WERI-Rb-1 (cell line): ENCODE measurements at regions not wholly inside any gene's neighbourhood (a gene's known extent, or its start where the extent isn't known, plus 50 kb on each side); places are given as distances from the start of the nearest gene placed in this dataset.

Source experiments
- DNase-seq: peaks from one replicate; pipeline ENCODE4 v3.0.0-alpha.2; 2020
- H3K27ac ChIP-seq: fragments of 250-450 bp; sonication (Bioruptor Pico); 2 replicates; pipeline ENCODE4 v1.5.1; 2020; ENCODE audit warnings: mild to moderate bottlenecking, moderate library complexity
- H3K27me3 ChIP-seq: fragments of 250-450 bp; sonication (Bioruptor Pico); 2 replicates; pipeline ENCODE4 v1.5.1; 2021; ENCODE audit warnings: mild to moderate bottlenecking, low read depth, moderate library complexity; ENCODE audit not compliant: insufficient read depth, severe bottlenecking
- H3K36me3 ChIP-seq: fragments of 250-450 bp; sonication (Bioruptor Pico); 2 replicates; pipeline ENCODE4 v1.5.1; 2020; ENCODE audit warnings: mild to moderate bottlenecking, moderate library complexity
- H3K4me3 ChIP-seq: 2 replicates; pipeline ENCODE4 v1.5.1; 2011; ENCODE audit warnings: low read depth, mild to moderate bottlenecking, control low read depth, low read length
- H3K9me3 ChIP-seq: fragments of 250-450 bp; sonication (Bioruptor Pico); 2 replicates; pipeline ENCODE4 v1.5.1; 2021; ENCODE audit warnings: mild to moderate bottlenecking, moderate library complexity; ENCODE audit not compliant: severe bottlenecking
- TF ChIP-seq, protein P1 (sequence below): IDR thresholded peaks from 2 replicates; pipeline ENCODE4 v1.5.1; 2011; ENCODE audit warnings: low read depth, mild to moderate bottlenecking, control low read depth, inconsistent platforms, low read length

GRCh38 chrX:74090049-74090448 is 213.9 kb upstream of the ZCCHC13 start:
- no peak overlapping the region for H3K4me3 ChIP-seq
- H3K9me3 ChIP-seq: no peaks in the 10 kb centered on the region
- H3K36me3 ChIP-seq: no peaks in the 10 kb centered on the region
- no peaks in the 10 kb centered on the region for H3K27me3 ChIP-seq
- no peak overlapping the region for H3K27ac ChIP-seq
- TF ChIP-seq, protein P1, sequence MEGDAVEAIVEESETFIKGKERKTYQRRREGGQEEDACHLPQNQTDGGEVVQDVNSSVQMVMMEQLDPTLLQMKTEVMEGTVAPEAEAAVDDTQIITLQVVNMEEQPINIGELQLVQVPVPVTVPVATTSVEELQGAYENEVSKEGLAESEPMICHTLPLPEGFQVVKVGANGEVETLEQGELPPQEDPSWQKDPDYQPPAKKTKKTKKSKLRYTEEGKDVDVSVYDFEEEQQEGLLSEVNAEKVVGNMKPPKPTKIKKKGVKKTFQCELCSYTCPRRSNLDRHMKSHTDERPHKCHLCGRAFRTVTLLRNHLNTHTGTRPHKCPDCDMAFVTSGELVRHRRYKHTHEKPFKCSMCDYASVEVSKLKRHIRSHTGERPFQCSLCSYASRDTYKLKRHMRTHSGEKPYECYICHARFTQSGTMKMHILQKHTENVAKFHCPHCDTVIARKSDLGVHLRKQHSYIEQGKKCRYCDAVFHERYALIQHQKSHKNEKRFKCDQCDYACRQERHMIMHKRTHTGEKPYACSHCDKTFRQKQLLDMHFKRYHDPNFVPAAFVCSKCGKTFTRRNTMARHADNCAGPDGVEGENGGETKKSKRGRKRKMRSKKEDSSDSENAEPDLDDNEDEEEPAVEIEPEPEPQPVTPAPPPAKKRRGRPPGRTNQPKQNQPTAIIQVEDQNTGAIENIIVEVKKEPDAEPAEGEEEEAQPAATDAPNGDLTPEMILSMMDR: no peak
- no peak for DNase-seq

- Histone ChIP-seq H3K36me3 (no peaks in the 10 kb centered on the region), H3K27me3 (no peaks in the 10 kb centered on the region), H3K9me3 (no peaks in the 10 kb centered on the region), H3K27ac (no peak overlapping the region), H3K4me3 (no peak overlapping the region)
- DNase-seq: no peak
- TF ChIP-seq, protein P1: no peak
Measured at GRCh38 chrX:74085642-74086236, 218.2 kb upstream of the ZCCHC13 start.

- Histone ChIP-seq H3K27ac (no peak overlapping the region), H3K4me3 (no peak overlapping the region), H3K9me3 (no peaks in the 10 kb centered on the region), H3K27me3 (no peaks in the 10 kb centered on the region), H3K36me3 (no peaks in the 10 kb centered on the region)
- no peak for DNase-seq
- TF ChIP-seq, protein P1: no peak
Measured at GRCh38 chrX:74080165-74080564, 223.8 kb upstream of the ZCCHC13 start.

DNA sequence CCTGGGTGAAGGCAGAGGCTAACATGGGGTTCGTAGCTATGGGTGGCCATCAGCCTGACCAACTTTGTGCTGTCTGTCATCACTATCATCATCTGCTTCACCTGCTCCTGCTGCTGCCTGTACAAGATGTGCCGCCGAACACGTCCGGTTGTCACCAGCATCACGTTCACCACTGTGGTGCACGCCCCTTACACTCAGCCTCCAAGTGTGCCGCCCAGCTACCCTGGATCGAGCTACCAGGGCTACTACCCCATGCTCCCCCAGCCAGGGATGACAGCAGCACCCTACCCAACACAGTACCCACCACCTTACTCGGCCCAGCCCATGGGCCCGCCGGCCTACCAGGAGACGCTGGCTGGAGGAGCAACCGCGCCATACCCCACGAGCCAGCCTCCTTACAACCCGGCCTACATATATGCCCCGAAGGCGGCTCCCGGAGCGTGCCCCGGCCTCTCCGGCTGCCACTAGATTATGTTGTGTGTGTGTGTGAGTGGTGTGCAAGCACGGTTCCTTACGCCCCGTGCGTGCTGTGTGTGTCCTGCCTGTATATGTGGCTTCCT is 213.4 kb upstream of the XIST start:
- TF ChIP-seq, protein P1: no peak
- no peaks in the 10 kb centered on the region for H3K36me3 ChIP-seq
- H3K9me3 ChIP-seq: no peaks in the 10 kb centered on the region
- H3K27me3 ChIP-seq: no peaks in the 10 kb centered on the region
- H3K4me3 ChIP-seq: no peak overlapping the region
- H3K27ac ChIP-seq: no peak overlapping the region
- no peak for DNase-seq

GRCh38 chrX:74063426-74064155 is 211.1 kb upstream of the XIST start:
- TF ChIP-seq, protein P1: no peak
- Histone ChIP-seq H3K27ac (no peak overlapping the region), H3K36me3 (no peaks in the 10 kb centered on the region), H3K27me3 (no peaks in the 10 kb centered on the region), H3K9me3 (no peaks in the 10 kb centered on the region), H3K4me3 (no peak overlapping the region)
- DNase-seq: no peak

GRCh38 chrX:74061879-74062278 is 209.4 kb upstream of the XIST start:
- Histone ChIP-seq H3K9me3 (no peaks in the 10 kb centered on the region), H3K27me3 (no peaks in the 10 kb centered on the region), H3K36me3 (no peaks in the 10 kb centered on the region), H3K27ac (no peak overlapping the region), H3K4me3 (no peak overlapping the region)
- TF ChIP-seq, protein P1: no peak
- no peak for DNase-seq
